ENCODE measurements at regions not wholly inside any gene's neighbourhood (a gene's known extent, or its start where the extent isn't known, plus 50 kb on each side); places are given as distances from the start of the nearest gene placed in this dataset.

GRCh38 chr5:18403141-18403540 lies 768.9 kb downstream of the TAF11L14 start:
- H3K36me3 Mint-ChIP-seq (ENCODE audit: low read depth) = no peaks in the 10 kb centered on the region
- H3K27me3 Mint-ChIP-seq (ENCODE audit: insufficient read depth) = no peaks in the 10 kb centered on the region
- no peaks in the 10 kb centered on the region for H3K4me1 Mint-ChIP-seq (ENCODE audit: low read depth)
- H3K27ac Mint-ChIP-seq = no peak overlapping the region
- H3K9me3 Mint-ChIP-seq = peaks cover 15% of the 10 kb centered on the region
- no peak overlapping the region for H3K4me3 Mint-ChIP-seq
- TF ChIP-seq, protein P1, sequence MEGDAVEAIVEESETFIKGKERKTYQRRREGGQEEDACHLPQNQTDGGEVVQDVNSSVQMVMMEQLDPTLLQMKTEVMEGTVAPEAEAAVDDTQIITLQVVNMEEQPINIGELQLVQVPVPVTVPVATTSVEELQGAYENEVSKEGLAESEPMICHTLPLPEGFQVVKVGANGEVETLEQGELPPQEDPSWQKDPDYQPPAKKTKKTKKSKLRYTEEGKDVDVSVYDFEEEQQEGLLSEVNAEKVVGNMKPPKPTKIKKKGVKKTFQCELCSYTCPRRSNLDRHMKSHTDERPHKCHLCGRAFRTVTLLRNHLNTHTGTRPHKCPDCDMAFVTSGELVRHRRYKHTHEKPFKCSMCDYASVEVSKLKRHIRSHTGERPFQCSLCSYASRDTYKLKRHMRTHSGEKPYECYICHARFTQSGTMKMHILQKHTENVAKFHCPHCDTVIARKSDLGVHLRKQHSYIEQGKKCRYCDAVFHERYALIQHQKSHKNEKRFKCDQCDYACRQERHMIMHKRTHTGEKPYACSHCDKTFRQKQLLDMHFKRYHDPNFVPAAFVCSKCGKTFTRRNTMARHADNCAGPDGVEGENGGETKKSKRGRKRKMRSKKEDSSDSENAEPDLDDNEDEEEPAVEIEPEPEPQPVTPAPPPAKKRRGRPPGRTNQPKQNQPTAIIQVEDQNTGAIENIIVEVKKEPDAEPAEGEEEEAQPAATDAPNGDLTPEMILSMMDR (IDR thresholded peaks at IDR 0.05) = no peak
- DNase-seq = no peak

- H3K36me3 Mint-ChIP-seq (ENCODE audit: low read depth) = no peaks in the 10 kb centered on the region
- no peak overlapping the region for H3K27ac Mint-ChIP-seq
- H3K27me3 Mint-ChIP-seq (ENCODE audit: insufficient read depth) = no peaks in the 10 kb centered on the region
These were observed 769.7 kb downstream of the TAF11L14 start for GRCh38 chr5:18403941-18404438.

DNA sequence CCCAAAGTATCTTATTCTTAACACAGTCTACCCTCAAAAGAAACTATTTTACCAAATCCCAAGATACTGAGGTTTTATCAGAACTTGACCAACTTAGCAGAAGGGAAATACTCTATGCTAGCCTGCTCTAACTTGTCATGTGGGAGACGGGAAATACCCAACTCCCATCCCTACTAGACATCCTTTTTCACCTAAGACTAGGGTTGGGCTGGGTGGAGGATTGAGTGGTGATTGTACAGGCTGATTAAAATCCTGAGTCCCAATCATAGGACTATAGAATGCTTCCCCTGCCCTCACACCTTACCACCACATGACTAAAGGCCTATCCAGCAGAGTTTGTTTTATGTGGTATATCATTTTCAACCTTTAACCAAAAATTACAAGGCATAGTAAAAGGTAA lies 786.5 kb downstream of the TAF11L14 start:
- peaks cover 26% of the 10 kb centered on the region for H3K9me3 Mint-ChIP-seq
- H3K36me3 Mint-ChIP-seq (ENCODE audit: low read depth) = no peaks in the 10 kb centered on the region
- no peaks in the 10 kb centered on the region for H3K4me1 Mint-ChIP-seq (ENCODE audit: low read depth)
- no peak overlapping the region for H3K27ac Mint-ChIP-seq
- DNase-seq = no peak
- H3K27me3 Mint-ChIP-seq (ENCODE audit: insufficient read depth) = no peaks in the 10 kb centered on the region; the same call in 1 of the 2 replicates
- H3K4me3 Mint-ChIP-seq = no peak overlapping the region
- TF ChIP-seq, protein P1 (IDR thresholded peaks at IDR 0.05) = no peak

More at GRCh38 chr5:18403941-18404438, 769.7 kb downstream of the TAF11L14 start:
- Mint-ChIP-seq H3K4me1 (ENCODE audit: low read depth) (no peaks in the 10 kb centered on the region), H3K4me3 (no peak overlapping the region), H3K9me3 (peaks cover 14% of the 10 kb centered on the region)
- DNase-seq = no peak
- TF ChIP-seq, protein P1 (IDR thresholded peaks at IDR 0.05) = no peak

- Mint-ChIP-seq H3K4me1 (ENCODE audit: low read depth) (no peaks in the 10 kb centered on the region), H3K27me3 (ENCODE audit: insufficient read depth) (no peaks in the 10 kb centered on the region), H3K27ac (no peak overlapping the region), H3K36me3 (ENCODE audit: low read depth) (no peaks in the 10 kb centered on the region), H3K4me3 (no peak overlapping the region), H3K9me3 (peaks cover 22% of the 10 kb centered on the region)
- no peak for DNase-seq
- TF ChIP-seq, protein P1 (IDR thresholded peaks at IDR 0.05) = no peak
These were observed 799.1 kb downstream of the TAF11L14 start for GRCh38 chr5:18433336-18433735.

GRCh38 chr5:18438126-18438525 lies 803.9 kb downstream of the TAF11L14 start:
- no peaks in the 10 kb centered on the region for H3K36me3 Mint-ChIP-seq (ENCODE audit: low read depth)
- H3K27me3 Mint-ChIP-seq (ENCODE audit: insufficient read depth) = no peaks in the 10 kb centered on the region
- TF ChIP-seq, protein P1 (IDR thresholded peaks at IDR 0.05) = no peak
- no peak for DNase-seq
- no peak overlapping the region for H3K27ac Mint-ChIP-seq
- H3K4me1 Mint-ChIP-seq (ENCODE audit: low read depth) = no peaks in the 10 kb centered on the region
- H3K4me3 Mint-ChIP-seq = no peak overlapping the region
- peaks cover 17% of the 10 kb centered on the region for H3K9me3 Mint-ChIP-seq

DNA sequence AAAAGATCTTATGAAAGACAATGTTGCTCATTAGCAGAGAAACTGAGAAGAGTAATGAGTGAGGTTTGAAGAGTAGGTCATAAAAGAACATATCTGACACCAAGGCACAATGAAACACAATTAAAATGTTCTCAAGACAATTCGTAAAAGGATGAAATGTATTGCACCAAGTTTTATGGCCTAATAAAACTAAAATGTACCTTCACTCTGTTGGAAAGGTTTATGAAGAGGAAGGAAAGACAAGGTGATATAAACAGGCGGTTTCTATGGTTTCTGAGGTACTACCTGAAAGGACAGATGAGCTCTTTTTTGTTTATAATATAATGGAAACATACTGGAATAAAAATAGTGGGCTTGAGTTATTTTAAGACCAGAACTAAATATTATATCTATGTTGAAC lies 821.3 kb downstream of the TAF11L14 start:
- Mint-ChIP-seq H3K27ac (no peak overlapping the region), H3K36me3 (ENCODE audit: low read depth) (no peaks in the 10 kb centered on the region), H3K4me3 (no peak overlapping the region), H3K27me3 (ENCODE audit: insufficient read depth) (no peaks in the 10 kb centered on the region), H3K9me3 (peaks cover 21% of the 10 kb centered on the region), H3K4me1 (ENCODE audit: low read depth) (no peaks in the 10 kb centered on the region)
- no peak for DNase-seq
- TF ChIP-seq, protein P1 (IDR thresholded peaks at IDR 0.05) = no peak
